ENCODE measurements at regions not wholly inside any gene's neighbourhood (a gene's known extent, or its start where the extent isn't known, plus 50 kb on each side); places are given as distances from the start of the nearest gene placed in this dataset.

- DNase-seq: peak; percentile 8
Observed at GRCh38 chr6:10465629-10466499, 51.0 kb upstream of the TFAP2A start.
